MM.1S (cell line): ENCODE measurements at regions not wholly inside any gene's neighbourhood (a gene's known extent, or its start where the extent isn't known, plus 50 kb on each side); places are given as distances from the start of the nearest gene placed in this dataset.

Experiments used
- EZH2 ChIP-seq: fragments of 300-600 bp; sonication (generic); optimal IDR thresholded peaks from 2 replicates; pipeline ENCODE3; 2017; ENCODE audit warnings: low read depth, mild to moderate bottlenecking, antibody characterized with exemption, low read length, mixed read lengths
- EZH2phosphoT487 ChIP-seq: fragments of 300-600 bp; sonication (generic); IDR thresholded peaks from 2 replicates; pipeline ENCODE4 v1.6.1; 2018; ENCODE audit warnings: antibody characterized with exemption, low read length
- TF ChIP-seq, protein P1 (sequence below): fragments of 300-600 bp; sonication (generic); IDR thresholded peaks from 2 replicates; pipeline ENCODE4 v1.5.1; 2016; ENCODE audit warnings: antibody characterized with exemption, low read length, mixed read lengths

GRCh38 chr10:22478555-22479334 lies 133.4 kb downstream of the SPAG6 start:
- TF ChIP-seq, protein P1, sequence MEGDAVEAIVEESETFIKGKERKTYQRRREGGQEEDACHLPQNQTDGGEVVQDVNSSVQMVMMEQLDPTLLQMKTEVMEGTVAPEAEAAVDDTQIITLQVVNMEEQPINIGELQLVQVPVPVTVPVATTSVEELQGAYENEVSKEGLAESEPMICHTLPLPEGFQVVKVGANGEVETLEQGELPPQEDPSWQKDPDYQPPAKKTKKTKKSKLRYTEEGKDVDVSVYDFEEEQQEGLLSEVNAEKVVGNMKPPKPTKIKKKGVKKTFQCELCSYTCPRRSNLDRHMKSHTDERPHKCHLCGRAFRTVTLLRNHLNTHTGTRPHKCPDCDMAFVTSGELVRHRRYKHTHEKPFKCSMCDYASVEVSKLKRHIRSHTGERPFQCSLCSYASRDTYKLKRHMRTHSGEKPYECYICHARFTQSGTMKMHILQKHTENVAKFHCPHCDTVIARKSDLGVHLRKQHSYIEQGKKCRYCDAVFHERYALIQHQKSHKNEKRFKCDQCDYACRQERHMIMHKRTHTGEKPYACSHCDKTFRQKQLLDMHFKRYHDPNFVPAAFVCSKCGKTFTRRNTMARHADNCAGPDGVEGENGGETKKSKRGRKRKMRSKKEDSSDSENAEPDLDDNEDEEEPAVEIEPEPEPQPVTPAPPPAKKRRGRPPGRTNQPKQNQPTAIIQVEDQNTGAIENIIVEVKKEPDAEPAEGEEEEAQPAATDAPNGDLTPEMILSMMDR: no peak
- TF ChIP-seq EZH2 (no peak), EZH2phosphoT487 (no peak)
